ENCODE measurements at regions not wholly inside any gene's neighbourhood (a gene's known extent, or its start where the extent isn't known, plus 50 kb on each side); places are given as distances from the start of the nearest gene placed in this dataset.

- Histone ChIP-seq H3K36me3 (ENCODE audit: control insufficient read depth in 4 of 4, insufficient read depth in 3 of 4, low read depth in 1 of 4, low read length in 3 of 4) (no peaks in the 10 kb centered on the region), H3K27me3 (ENCODE audit: control insufficient read depth in 4 of 4, insufficient read depth in 4 of 4, low read length in 3 of 4) (no peaks in the 10 kb centered on the region), H3K9ac (ENCODE audit: low read depth in 1 of 2, low read length in 2 of 2) (no peak overlapping the region), H3K4me1 (ENCODE audit: control insufficient read depth in 4 of 4, insufficient read depth in 4 of 4, low read length in 3 of 4) (no peaks in the 10 kb centered on the region), H3K27ac (ENCODE audit: low read depth in 1 of 2, low read length in 2 of 2) (no peak overlapping the region), H3K4me3 (ENCODE audit: low read depth in 1 of 3, low read length in 3 of 3) (no peak overlapping the region), H3K9me3 (ENCODE audit: control insufficient read depth in 4 of 4, low read length in 3 of 4) (peaks cover 0 to 4% (median 0%) of the 10 kb centered on the region in 4 donors)
- DNase-seq (ENCODE audit: low spot score): no peak
- TF ChIP-seq FOXA1 (IDR thresholded peaks at IDR 0.05) (no peak), HNF4G (IDR thresholded peaks at IDR 0.05) (no peak)
- 95% methylated on average over 4 of the region's 4 CpGs for WGBS
Observed at GRCh38 chr20:52564594-52564993, 373.0 kb upstream of the ZFP64 start.

- TF ChIP-seq HNF4A (conservative IDR thresholded peaks at IDR 0.05): no peak
- no peak for TF ChIP-seq GABPA (IDR thresholded peaks at IDR 0.05 in 1 of 2, conservative IDR thresholded peaks at IDR 0.05 in 1 of 2)
- no peak for TF ChIP-seq REST (IDR thresholded peaks at IDR 0.05)
- no peak for TF ChIP-seq SP1 (IDR thresholded peaks at IDR 0.05)
- no peak for TF ChIP-seq NR2F2 (IDR thresholded peaks at IDR 0.05)
- TF ChIP-seq, protein P1, sequence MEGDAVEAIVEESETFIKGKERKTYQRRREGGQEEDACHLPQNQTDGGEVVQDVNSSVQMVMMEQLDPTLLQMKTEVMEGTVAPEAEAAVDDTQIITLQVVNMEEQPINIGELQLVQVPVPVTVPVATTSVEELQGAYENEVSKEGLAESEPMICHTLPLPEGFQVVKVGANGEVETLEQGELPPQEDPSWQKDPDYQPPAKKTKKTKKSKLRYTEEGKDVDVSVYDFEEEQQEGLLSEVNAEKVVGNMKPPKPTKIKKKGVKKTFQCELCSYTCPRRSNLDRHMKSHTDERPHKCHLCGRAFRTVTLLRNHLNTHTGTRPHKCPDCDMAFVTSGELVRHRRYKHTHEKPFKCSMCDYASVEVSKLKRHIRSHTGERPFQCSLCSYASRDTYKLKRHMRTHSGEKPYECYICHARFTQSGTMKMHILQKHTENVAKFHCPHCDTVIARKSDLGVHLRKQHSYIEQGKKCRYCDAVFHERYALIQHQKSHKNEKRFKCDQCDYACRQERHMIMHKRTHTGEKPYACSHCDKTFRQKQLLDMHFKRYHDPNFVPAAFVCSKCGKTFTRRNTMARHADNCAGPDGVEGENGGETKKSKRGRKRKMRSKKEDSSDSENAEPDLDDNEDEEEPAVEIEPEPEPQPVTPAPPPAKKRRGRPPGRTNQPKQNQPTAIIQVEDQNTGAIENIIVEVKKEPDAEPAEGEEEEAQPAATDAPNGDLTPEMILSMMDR (IDR thresholded peaks at IDR 0.05; ENCODE audit: low read depth, low read length, missing input control): no peak
- no peak for TF ChIP-seq ZBTB33 (IDR thresholded peaks at IDR 0.05)
- TF ChIP-seq ATF3 (IDR thresholded peaks at IDR 0.05): no peak
- no peaks in the 10 kb centered on the region for H3K4me1 ChIP-seq (ENCODE audit: control insufficient read depth in 4 of 4, insufficient read depth in 4 of 4, low read length in 3 of 4)
- WGBS: 76% methylated on average over 12 of the region's 12 CpGs
Observed at GRCh38 chr20:52552181-52552872, 360.7 kb upstream of the ZFP64 start.

More at GRCh38 chr20:52552181-52552872, 360.7 kb upstream of the ZFP64 start:
- Histone ChIP-seq H3K27ac (ENCODE audit: low read depth in 1 of 2, low read length in 2 of 2) (no peak overlapping the region), H3K36me3 (ENCODE audit: control insufficient read depth in 4 of 4, insufficient read depth in 3 of 4, low read depth in 1 of 4, low read length in 3 of 4) (no peaks in the 10 kb centered on the region), H3K9me3 (ENCODE audit: control insufficient read depth in 4 of 4, low read length in 3 of 4) (no peaks in the 10 kb centered on the region), H3K4me3 (ENCODE audit: low read depth in 1 of 3, low read length in 3 of 3) (no peak overlapping the region), H3K27me3 (ENCODE audit: control insufficient read depth in 4 of 4, insufficient read depth in 4 of 4, low read length in 3 of 4) (no peaks in the 10 kb centered on the region), H3K9ac (ENCODE audit: low read depth in 1 of 2, low read length in 2 of 2) (no peak overlapping the region)
- DNase-seq (ENCODE audit: low spot score): no peak
